ENCODE measurements at regions not wholly inside any gene's neighbourhood (a gene's known extent, or its start where the extent isn't known, plus 50 kb on each side); places are given as distances from the start of the nearest gene placed in this dataset.

DNA sequence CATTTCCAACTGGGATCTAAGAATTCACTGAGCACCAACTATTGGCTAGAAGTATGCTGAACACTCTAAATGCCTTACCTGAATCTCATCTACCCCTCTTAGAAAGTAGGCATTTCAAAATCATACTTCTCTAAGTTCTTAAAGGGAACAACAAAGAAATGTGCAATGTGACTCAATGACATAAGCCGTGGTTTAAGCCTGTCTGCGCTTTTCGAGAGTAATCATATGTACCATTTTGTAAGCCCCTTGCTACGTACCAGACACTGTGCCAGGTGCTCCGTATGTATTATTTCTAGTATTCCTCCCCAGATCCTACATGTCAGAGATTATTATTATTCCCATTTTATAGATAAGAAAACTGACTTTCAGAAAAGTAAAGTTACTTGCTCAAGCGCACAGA lies 454.2 kb downstream of the SETD4 start:
- Histone ChIP-seq H3K9me3 (peaks cover 0 to 4% (median 0%) of the 10 kb centered on the region in 4 donors), H3K27ac (no peak overlapping the region), H3K4me1 (no peaks in the 10 kb centered on the region), H3K27me3 (no peaks in the 10 kb centered on the region), H3K4me3 (no peak overlapping the region), H3K36me3 (no peaks in the 10 kb centered on the region)
- intact Hi-C loops (cut with DNase I) = no loop called here
- TF ChIP-seq, protein P1, sequence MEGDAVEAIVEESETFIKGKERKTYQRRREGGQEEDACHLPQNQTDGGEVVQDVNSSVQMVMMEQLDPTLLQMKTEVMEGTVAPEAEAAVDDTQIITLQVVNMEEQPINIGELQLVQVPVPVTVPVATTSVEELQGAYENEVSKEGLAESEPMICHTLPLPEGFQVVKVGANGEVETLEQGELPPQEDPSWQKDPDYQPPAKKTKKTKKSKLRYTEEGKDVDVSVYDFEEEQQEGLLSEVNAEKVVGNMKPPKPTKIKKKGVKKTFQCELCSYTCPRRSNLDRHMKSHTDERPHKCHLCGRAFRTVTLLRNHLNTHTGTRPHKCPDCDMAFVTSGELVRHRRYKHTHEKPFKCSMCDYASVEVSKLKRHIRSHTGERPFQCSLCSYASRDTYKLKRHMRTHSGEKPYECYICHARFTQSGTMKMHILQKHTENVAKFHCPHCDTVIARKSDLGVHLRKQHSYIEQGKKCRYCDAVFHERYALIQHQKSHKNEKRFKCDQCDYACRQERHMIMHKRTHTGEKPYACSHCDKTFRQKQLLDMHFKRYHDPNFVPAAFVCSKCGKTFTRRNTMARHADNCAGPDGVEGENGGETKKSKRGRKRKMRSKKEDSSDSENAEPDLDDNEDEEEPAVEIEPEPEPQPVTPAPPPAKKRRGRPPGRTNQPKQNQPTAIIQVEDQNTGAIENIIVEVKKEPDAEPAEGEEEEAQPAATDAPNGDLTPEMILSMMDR (IDR thresholded peaks at IDR 0.05) = no peak
- TF ChIP-seq POLR2A (IDR thresholded peaks at IDR 0.05) = no peak
- WGBS (ENCODE audit: insufficient coverage, low coverage, low lambda C conversion rate, missing lambda C conversion rate) = 88% methylated on average over 6 of the region's 6 CpGs
- no peak for ATAC-seq
- no peak for DNase-seq

DNA sequence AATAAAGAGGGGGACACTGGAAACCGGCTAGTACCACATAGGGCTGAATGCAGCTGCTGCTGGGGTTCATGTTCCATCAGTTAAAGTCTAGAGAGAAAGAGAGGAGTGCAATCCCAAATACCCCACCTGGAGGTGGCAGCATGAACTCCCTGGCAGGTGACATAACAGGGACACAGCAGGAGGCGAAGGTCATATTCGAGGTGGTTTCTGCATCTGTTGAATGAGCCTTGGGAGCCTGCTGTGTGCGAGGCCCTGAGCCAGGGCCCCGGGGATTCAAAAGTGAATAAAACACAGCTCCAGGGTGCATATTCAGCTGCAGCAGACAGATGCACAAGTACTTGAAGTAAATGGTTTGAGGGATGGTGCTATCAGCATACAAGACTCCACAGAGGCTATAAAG lies 456.8 kb downstream of the SETD4 start:
- peak in 1 of 4 donors; percentile 87 for ATAC-seq

DNA sequence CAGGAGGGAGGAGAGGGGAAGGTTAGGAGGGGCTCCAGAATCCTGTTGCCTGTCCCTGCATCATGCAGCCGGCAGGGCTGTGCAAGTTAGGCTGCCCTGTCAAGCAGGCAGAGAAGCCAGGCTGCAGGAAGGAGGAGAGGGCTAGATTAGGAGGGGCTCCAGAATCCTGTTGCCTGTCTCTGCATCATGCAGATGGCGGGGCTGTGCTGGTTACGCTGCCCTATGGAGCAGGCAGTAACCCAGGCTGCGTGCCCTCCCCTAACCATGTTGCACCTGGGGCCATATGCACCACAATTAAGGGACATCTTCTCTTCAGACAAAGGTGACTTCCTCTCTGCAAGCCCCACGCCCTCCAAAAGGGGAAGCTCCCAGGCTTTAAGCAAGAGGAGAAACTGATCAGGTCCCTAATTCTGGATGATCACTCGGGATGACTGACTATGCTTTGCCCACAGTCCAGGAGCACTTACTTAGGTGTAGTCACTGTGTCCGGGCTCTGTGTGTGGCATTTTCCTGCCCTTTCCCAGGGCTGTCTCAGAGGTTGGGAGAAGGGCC lies 457.4 kb downstream of the SETD4 start:
- H3K36me3 ChIP-seq = no peaks in the 10 kb centered on the region

More for the DNA sequence above, 456.8 kb downstream of the SETD4 start:
- intact Hi-C loops (cut with DNase I) = no loop called here
- 59% methylated on average over 4 of the region's 5 CpGs for WGBS (ENCODE audit: insufficient coverage, low coverage, low lambda C conversion rate, missing lambda C conversion rate)
- no peak for TF ChIP-seq POLR2A (IDR thresholded peaks at IDR 0.05)
- TF ChIP-seq, protein P1 (IDR thresholded peaks at IDR 0.05) = peak in 3 of 4 donors; percentile 10 to 47 (median 20)
- H3K27ac ChIP-seq = no peak overlapping the region
- H3K4me1 ChIP-seq = no peaks in the 10 kb centered on the region
- H3K4me3 ChIP-seq = no peak overlapping the region
- H3K36me3 ChIP-seq = no peaks in the 10 kb centered on the region
- no peak for DNase-seq
- H3K27me3 ChIP-seq = no peaks in the 10 kb centered on the region
- H3K9me3 ChIP-seq = peaks cover 0 to 4% (median 0%) of the 10 kb centered on the region in 4 donors

DNA sequence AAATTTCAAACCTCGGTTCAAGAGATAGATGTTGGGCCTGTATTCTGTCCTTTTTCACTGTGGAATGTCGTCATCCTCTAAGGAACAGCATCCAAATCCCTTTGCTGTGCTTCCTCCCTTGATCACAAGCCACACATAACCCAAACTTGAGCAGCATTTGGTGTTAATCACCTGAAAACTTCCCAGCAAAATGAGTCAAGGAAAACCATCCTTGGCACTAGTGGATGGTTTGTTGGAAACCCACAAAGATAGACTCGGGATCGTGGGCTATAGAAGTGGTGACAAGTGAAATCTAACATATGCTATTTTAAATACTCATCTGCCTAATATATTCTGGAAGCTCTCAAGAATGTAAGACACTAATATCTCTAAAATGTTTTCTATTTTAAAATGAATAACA lies 459.1 kb downstream of the SETD4 start:
- intact Hi-C loops (cut with DNase I) = no loop called here
- H3K36me3 ChIP-seq = no peaks in the 10 kb centered on the region
- no peak for DNase-seq
- H3K27ac ChIP-seq = no peak overlapping the region
- no peak for ATAC-seq
- 70% methylated on average over 4 of the region's 4 CpGs for WGBS (ENCODE audit: insufficient coverage, low coverage, low lambda C conversion rate, missing lambda C conversion rate)
- no peak overlapping the region for H3K4me3 ChIP-seq
- H3K9me3 ChIP-seq = no peaks in the 10 kb centered on the region
- no peaks in the 10 kb centered on the region for H3K27me3 ChIP-seq
- no peak for TF ChIP-seq POLR2A (IDR thresholded peaks at IDR 0.05)
- TF ChIP-seq, protein P1 (IDR thresholded peaks at IDR 0.05) = no peak
- no peaks in the 10 kb centered on the region for H3K4me1 ChIP-seq

More for the DNA sequence above, 457.4 kb downstream of the SETD4 start:
- intact Hi-C loops (cut with DNase I) = no loop called here
- Histone ChIP-seq H3K27me3 (no peaks in the 10 kb centered on the region), H3K4me3 (no peak overlapping the region), H3K4me1 (no peaks in the 10 kb centered on the region), H3K9me3 (peaks cover 0 to 4% (median 0%) of the 10 kb centered on the region in 4 donors), H3K27ac (no peak overlapping the region)
- no peak for DNase-seq
- ATAC-seq = no peak
- TF ChIP-seq POLR2A (IDR thresholded peaks at IDR 0.05) = no peak
- TF ChIP-seq, protein P1 (IDR thresholded peaks at IDR 0.05) = no peak
- 38% methylated on average over 1 of the region's 7 CpGs for WGBS (ENCODE audit: insufficient coverage, low coverage, low lambda C conversion rate, missing lambda C conversion rate)
